K562 (cell line): ENCODE measurements at regions not wholly inside any gene's neighbourhood (a gene's known extent, or its start where the extent isn't known, plus 50 kb on each side); places are given as distances from the start of the nearest gene placed in this dataset.

Experiments used
- ATAC-seq: fragments of 200-7000 bp; cut with Tn5 transposase; 3 replicates; pipeline ENCODE4 v1.9.1; 2020; ENCODE audit warnings: moderate library complexity
- BruUV-seq: library from RNA; stranded (reverse); fragments of 400-500 nt; replicated peaks from 2 replicates; lab custom pipeline; 2021; lab: Mats Ljungman, UMichigan
- CTCF ChIA-PET: fragments of 300-600 bp; formaldehyde crosslinking; extraction: SDS; loops from one replicate; lab custom pipeline; 2021; ENCODE audit warnings: low intra/inter-chr PET ratio; lab: Yijun Ruan, JAX
- POLR2A ChIA-PET: fragments of 300-600, 350-650 bp; sonication (Branson Sonifier 250); formaldehyde crosslinking; extraction: SDS; loops from one replicate; lab custom pipeline; 2021; ENCODE audit warnings: antibody characterized with exemption, inconsistent platforms; lab: Yijun Ruan, JAX
- DNase-seq, 4 experiments: peaks; one replicate each; pipeline versions ENCODE4 v3.0.0 to v3.0.0-alpha.2; 2011 to 2018; ENCODE audit warnings: low spot score in 3 of 4, mixed read lengths in 3 of 4; ENCODE audit errors: extremely low read depth in 1 of 4
- FAIRE-seq: peaks from 2 replicates; lab custom pipeline; 2011; peaks lifted over from hg19 to GRCh38; lab: Jason Lieb, UNC
- H2AFZ ChIP-seq: 2 replicates; pipeline ENCODE4 v1.6.0; 2011; ENCODE audit warnings: low read depth, low read length, control low read depth, inconsistent platforms
- H3K27ac ChIP-seq: fragments of 200-600 bp; 3 replicates; pipeline ENCODE4 v1.8.0; 2011; ENCODE audit warnings: low read depth, mild to moderate bottlenecking, control low read depth, inconsistent platforms, low read length, moderate library complexity, mixed read lengths; ENCODE audit errors: extremely low read depth
- H3K27me3 ChIP-seq, 2 experiments: fragments of 300-600 bp in 1 of 2; 2 replicates in 1 of 2; 3 replicates in 1 of 2; pipeline versions ENCODE4 v1.6.0 to v1.8.0; 2011; ENCODE audit warnings: inconsistent platforms in 2 of 2, low read length in 2 of 2, mild to moderate bottlenecking in 1 of 2, mixed read lengths in 1 of 2, moderate library complexity in 1 of 2; ENCODE audit not compliant: control insufficient read depth in 2 of 2, insufficient read depth in 2 of 2
- H3K36me3 ChIP-seq: fragments of 300-600 bp; 3 replicates; pipeline ENCODE4 v1.8.0; 2011; ENCODE audit warnings: mild to moderate bottlenecking, low read length, inconsistent platforms; ENCODE audit not compliant: control insufficient read depth, insufficient read depth
- H3K4me1 ChIP-seq, 2 experiments: fragments of 200-600 bp in 1 of 2; replicated peaks in 1 of 2; 2 replicates in 1 of 2; 3 replicates in 1 of 2; pipeline versions ENCODE4 v1.5.1 to v1.8.0; 2011; ENCODE audit warnings: inconsistent platforms in 2 of 2, low read length in 2 of 2, mild to moderate bottlenecking in 1 of 2, mixed read lengths in 1 of 2, moderate library complexity in 1 of 2; ENCODE audit not compliant: control insufficient read depth in 2 of 2, insufficient read depth in 2 of 2
- H3K4me2 ChIP-seq: 2 replicates; pipeline ENCODE4 v1.6.1; 2011; ENCODE audit warnings: low read length, control low read depth, inconsistent platforms, mixed read lengths; ENCODE audit not compliant: insufficient read depth
- H3K4me3 ChIP-seq: fragments of 200-600 bp; sonication (generic), shearing (Covaris generic); 2 replicates; pipeline ENCODE4 v1.5.1; 2016; ENCODE audit warnings: control low read depth, inconsistent platforms
- H3K79me2 ChIP-seq: fragments of 200-600 bp; 3 replicates; pipeline ENCODE4 v1.8.0; 2011; ENCODE audit warnings: low read length, inconsistent platforms; ENCODE audit not compliant: control insufficient read depth, insufficient read depth
- H3K9ac ChIP-seq, 2 experiments: 2 replicates each; pipeline versions ENCODE4 v1.6.0 to v1.6.1; 2011; ENCODE audit warnings: low read depth in 2 of 2, low read length in 2 of 2, control low read depth in 1 of 2, inconsistent platforms in 1 of 2, mild to moderate bottlenecking in 1 of 2, mixed read lengths in 1 of 2; ENCODE audit not compliant: insufficient read depth in 1 of 2
- H3K9me1 ChIP-seq: one replicate; pipeline ENCODE4 v1.6.0; 2011; ENCODE audit warnings: inconsistent platforms, mild to moderate bottlenecking, low read length, moderate library complexity; ENCODE audit not compliant: control insufficient read depth, insufficient read depth
- H3K9me3 ChIP-seq: replicated peaks from 2 replicates; pipeline ENCODE4 v1.5.1; 2011; ENCODE audit warnings: low read depth, low read length, inconsistent platforms; ENCODE audit not compliant: control insufficient read depth, insufficient read depth
- H4K20me1 ChIP-seq: replicated peaks from 2 replicates; pipeline ENCODE4 v1.6.1; 2011; ENCODE audit warnings: low read length, inconsistent platforms, mixed read lengths; ENCODE audit not compliant: control insufficient read depth, insufficient read depth
- ILK ChIP-seq: fragments of 450-650 bp; IDR thresholded peaks from 2 replicates; pipeline ENCODE4 v1.6.1; 2016; ENCODE audit warnings: missing genetic modification characterization, low read depth, mild to moderate bottlenecking, missing compliant biosample characterization, moderate library complexity, borderline replicate concordance
- L3MBTL2 ChIP-seq: fragments of 450-650 bp; IDR thresholded peaks from 2 replicates; pipeline ENCODE4 v1.6.1; 2016; ENCODE audit warnings: mild to moderate bottlenecking, moderate library complexity
- LCOR ChIP-seq: sonication (generic); formaldehyde crosslinking; IDR thresholded peaks from 2 replicates; pipeline ENCODE4 v1.8.0; 2022; ENCODE audit warnings: mild to moderate bottlenecking, missing genetic modification reagents
- MEIS2 ChIP-seq: fragments of 450-650 bp; IDR thresholded peaks from 2 replicates; pipeline ENCODE4 v1.6.1; 2014; ENCODE audit warnings: mild to moderate bottlenecking; ENCODE audit not compliant: partially characterized antibody
- SMAD4 ChIP-seq: fragments of 250-450 bp; sonication (Bioruptor Pico); conservative IDR thresholded peaks from 2 replicates; pipeline ENCODE4 v1.8.0; 2021; ENCODE audit warnings: inconsistent platforms, mild to moderate bottlenecking, moderate library complexity
- ZNF785 ChIP-seq: fragments of 250-450 bp; sonication (Bioruptor Pico); IDR thresholded peaks from 2 replicates; pipeline ENCODE4 v1.4.0; 2020; ENCODE audit warnings: mild to moderate bottlenecking
- WGBS: fragments of 100-300 bp; shearing (Covaris generic); methylation state at CpG from one replicate; pipeline ENCODE4 v1.1.6; 2016; ENCODE audit warnings: low coverage, mixed read lengths; ENCODE audit not compliant: insufficient coverage; ENCODE audit errors: missing lambda C conversion rate; 5-methylcytosine and 5-hydroxymethylcytosine counted together
- in situ Hi-C: fragments of 300-500 bp; cut with MboI; formaldehyde crosslinking; loops from 4 replicates; pipeline ENCODE4 v1.15.0; 2018; ENCODE audit warnings: inconsistent platforms, mixed read lengths
- intact Hi-C: fragments of 100-400 bp; cut with micrococcal nuclease; formaldehyde crosslinking; loops from 2 replicates; pipeline ENCODE4 v1.14.2; 2022
- TF ChIP-seq, protein P1 (sequence below): fragments of 250-450 bp; sonication (Bioruptor Pico); IDR thresholded peaks from 2 replicates; pipeline ENCODE4 v1.4.0; 2020; ENCODE audit warnings: mild to moderate bottlenecking, moderate library complexity, borderline replicate concordance

DNA sequence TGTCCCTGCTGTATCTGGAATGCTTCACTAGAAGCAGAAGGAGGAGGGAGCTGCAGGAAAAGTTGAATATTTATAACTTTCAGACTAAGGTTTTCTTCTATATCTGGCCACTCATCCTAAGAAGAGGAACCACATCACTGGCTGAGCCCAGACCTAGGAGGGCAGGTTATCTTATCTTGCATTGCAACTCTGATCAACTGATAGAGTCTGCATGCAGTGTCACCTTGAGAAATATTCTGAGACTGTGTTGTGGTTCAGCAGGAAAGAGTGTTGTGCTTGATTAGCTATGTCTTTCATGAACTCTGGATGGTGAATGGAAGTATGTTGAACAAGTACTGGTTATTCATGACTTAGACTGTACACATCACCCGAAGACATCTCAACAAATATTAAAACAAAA is 460.0 kb downstream of the TOX3 start:
- Histone ChIP-seq H3K36me3 (no peaks in the 10 kb centered on the region), H3K4me3 (no peak overlapping the region), H3K27me3 (no peaks in the 10 kb centered on the region), H3K9ac (no peak overlapping the region), H4K20me1 (no peaks in the 10 kb centered on the region), H3K27ac (no peak overlapping the region), H3K9me3 (0 out of 2 replicates have a peak, but pooled peaks cover 1% of the 10 kb centered on the region), H3K9me1 (no peaks in the 10 kb centered on the region), H2AFZ (no peak overlapping the region), H3K4me1 (no peaks in the 10 kb centered on the region), H3K4me2 (no peak overlapping the region), H3K79me2 (no peaks in the 10 kb centered on the region)
- ATAC-seq (no peak), DNase-seq (no peak), FAIRE-seq (no peak)
- ChIA-PET CTCF (no interaction called here), POLR2A (no interaction called here)
- in situ Hi-C loops, result no loop called here
- 0% methylated on average over 1 of the region's 1 CpG for WGBS
- TF ChIP-seq LCOR (CRISPR knock-in tag) (no peak), SMAD4 (no peak), MEIS2 (no peak), ILK (tag) (no peak), ZNF785 (CRISPR knock-in tag) (no peak), L3MBTL2 (no peak)
- TF ChIP-seq, protein P1, sequence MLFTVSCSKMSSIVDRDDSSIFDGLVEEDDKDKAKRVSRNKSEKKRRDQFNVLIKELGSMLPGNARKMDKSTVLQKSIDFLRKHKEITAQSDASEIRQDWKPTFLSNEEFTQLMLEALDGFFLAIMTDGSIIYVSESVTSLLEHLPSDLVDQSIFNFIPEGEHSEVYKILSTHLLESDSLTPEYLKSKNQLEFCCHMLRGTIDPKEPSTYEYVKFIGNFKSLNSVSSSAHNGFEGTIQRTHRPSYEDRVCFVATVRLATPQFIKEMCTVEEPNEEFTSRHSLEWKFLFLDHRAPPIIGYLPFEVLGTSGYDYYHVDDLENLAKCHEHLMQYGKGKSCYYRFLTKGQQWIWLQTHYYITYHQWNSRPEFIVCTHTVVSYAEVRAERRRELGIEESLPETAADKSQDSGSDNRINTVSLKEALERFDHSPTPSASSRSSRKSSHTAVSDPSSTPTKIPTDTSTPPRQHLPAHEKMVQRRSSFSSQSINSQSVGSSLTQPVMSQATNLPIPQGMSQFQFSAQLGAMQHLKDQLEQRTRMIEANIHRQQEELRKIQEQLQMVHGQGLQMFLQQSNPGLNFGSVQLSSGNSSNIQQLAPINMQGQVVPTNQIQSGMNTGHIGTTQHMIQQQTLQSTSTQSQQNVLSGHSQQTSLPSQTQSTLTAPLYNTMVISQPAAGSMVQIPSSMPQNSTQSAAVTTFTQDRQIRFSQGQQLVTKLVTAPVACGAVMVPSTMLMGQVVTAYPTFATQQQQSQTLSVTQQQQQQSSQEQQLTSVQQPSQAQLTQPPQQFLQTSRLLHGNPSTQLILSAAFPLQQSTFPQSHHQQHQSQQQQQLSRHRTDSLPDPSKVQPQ (CRISPR knock-in tag), result no peak
- intact Hi-C loops, result no loop called here
- no TSS peak for BruUV-seq
